HG03060 (cell line): ENCODE measurements at regions not wholly inside any gene's neighbourhood (a gene's known extent, or its start where the extent isn't known, plus 50 kb on each side); places are given as distances from the start of the nearest gene placed in this dataset.

Experiments
- ATAC-seq: cut with Tn5 transposase; IDR thresholded peaks from one replicate; pipeline ENCODE4 v1.9.1; 2021; ENCODE audit warnings: low read depth, moderate number of reproducible peaks; ENCODE audit not compliant: unreplicated experiment

DNA sequence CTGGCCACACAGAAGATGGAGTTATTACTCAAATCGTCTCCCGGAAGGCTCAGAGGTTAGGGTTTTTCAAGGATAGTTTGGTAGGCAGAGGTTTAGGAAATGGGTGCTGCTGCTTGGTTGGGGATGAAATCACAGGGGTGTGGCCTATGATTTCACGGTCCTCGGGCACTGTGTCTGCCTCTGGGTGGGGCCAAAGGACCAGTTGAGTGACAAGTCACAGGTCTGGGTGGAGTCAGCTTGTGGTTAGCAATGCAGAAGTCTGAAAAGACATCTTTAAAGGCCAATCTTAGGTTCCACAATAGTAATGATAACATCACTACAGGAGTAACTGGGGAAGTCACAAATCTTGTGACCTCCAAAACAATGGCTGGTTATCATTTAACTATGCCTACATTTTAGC lies 387.8 kb downstream of the ZNF521 start:
- ATAC-seq, result peak; percentile 50

DNA sequence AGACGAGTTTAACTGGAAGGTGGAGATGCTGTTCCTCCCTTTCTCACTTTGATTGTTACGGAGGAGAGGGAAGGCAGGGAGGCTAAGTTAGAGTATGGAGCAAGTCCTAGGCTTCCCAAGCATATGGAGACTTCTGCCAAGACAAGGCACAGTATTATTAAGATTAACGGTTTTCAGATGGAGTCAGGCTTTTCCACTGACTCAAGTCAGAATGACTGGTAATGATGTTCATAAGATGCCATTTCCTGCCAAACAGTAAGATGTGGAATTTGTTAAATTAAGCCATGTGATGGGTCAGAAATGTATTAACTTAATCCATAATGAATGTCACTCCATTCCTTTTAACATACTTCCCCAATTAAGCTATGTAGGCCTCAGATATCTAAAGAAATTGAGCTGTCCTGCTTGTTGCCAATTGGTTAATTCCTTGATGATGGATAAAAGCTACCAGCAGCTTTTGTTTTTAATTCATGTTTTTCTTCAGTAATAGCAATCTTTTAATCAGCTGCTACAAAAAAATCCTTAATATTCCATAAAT lies 383.7 kb downstream of the ZNF521 start:
- no peak for ATAC-seq

DNA sequence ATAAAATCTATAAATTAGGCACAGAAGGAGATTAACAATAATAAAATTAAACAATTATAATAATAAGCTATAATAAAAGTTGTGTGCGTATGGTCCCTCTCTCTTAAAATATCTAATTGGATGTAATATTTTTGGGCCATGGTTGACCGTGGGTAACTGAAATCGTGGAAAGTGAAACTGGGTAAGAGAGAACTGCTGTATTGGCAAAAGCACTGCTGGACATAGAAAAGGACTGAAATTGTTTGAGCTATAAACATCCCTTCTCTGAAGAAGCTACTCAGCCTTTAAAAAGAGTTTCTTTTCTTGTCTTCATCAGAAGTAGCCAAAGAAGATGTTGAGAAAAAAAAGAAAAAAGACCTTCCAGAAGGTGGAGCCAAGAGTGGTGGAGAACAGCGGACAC lies 379.4 kb downstream of the ZNF521 start:
- ATAC-seq, result no peak

DNA sequence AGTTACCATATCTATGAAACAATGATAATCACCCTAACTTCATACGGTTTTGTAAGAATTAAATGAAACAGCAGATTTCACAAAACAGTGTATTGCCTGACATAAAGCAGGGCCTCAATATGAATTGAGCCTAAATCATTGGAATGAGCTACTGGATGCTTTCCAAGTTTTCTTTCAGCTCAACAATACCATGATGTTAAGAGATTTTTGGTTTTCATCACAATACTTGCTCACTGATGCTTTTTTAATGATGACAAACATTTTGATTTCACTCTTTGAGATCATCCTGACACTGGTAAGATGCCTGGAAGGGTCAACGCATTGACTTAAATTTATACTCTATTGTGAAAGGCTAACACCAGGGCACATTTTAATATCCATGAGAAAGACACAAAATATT lies 377.5 kb downstream of the ZNF521 start:
- no peak for ATAC-seq

DNA sequence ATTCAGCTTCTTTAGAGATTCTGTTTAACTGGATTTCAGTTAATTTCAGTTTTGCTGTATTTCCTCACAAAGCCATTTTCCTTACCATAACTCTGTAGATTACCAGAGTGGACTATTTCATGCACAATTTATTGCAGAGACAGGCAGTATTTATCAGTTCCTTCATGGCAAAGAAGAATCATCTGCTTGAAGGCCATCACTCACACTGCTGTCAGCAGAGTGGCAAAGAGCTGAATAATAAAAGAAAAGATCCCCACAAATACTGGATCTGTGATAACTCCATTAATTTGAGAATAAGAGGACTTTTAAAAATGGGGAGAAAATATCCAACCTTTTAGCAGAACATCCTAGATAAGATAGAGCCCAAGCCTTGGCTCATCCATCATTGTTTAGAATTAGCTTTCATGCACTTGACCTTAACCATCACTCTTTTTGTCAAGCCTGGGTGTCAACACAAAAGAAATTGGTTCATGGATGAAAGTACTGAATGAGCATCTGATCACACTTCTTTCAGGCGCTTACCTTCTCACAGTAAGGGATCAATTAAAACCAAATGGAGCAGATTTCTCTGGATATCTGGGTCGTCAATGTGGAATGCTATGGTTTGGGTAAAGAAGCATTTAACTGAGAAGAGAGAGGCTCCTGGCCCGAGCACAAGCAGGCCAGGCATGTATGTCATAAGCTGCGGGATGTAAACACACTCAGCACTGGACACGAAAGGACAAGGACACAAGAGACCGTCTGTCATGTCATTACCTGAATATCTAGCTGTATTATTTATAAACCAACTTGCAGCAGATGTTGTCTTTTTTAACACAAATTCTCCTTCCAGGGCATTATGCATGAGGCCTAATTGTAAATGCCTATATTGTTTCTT lies 376.2 kb downstream of the ZNF521 start:
- ATAC-seq, result no peak

DNA sequence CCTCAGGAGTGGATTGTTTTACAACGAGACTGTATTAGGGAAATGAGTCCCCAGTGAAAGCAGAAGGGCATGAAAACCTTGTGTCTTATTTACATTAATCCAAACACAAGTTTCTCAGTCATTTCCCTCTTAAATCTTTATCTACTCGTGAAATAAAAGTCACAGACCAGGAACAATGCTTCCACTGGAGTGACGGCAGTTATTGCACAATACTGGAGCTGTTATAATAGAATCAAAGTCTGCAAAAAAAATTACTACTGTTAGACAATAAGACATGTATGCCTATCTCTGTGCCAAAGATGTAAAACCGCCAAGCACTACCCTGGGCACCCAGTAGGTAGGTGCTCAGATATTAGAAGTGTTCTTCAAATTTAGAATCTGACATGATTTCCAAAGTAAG lies 375.5 kb downstream of the ZNF521 start:
- no peak for ATAC-seq

DNA sequence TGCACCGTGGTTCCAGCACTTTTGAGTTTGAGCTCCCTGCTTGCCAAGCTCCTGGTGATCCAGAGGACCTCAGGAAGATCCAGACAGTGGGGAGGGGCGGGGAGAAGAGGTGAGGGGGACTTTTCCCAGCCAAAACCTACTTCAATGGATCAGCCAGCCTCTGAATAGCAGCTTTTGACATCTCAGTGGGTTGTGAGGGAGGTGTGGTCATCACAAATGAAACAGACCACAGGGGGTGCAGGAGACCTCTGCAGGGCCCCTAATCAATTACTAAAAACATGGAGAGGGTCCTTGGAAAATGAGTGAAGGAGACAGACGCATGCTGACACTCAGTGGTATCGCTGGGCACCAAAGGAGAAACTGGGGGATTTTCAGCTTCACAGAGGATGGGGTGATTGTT lies 372.7 kb downstream of the ZNF521 start:
- ATAC-seq, result no peak

DNA sequence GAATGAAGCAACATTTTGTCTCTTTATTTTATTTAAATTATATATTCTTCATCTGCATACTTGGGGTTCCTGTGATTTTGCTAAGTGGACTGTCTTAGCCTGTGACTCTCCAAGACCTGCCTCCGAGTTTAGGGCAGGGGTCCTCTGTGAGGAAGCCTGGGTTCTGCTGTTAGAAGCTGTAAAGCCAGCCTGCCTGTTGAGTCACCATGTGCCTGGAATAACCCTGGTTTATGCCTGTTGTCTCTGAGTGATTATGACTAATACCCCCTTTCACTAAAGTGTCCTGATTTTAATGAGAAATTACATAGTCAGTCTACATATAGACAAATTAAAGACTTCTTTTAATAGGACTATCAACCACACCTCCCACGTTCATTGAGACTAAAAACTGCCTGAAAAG lies 369.1 kb downstream of the ZNF521 start:
- ATAC-seq, result no peak

DNA sequence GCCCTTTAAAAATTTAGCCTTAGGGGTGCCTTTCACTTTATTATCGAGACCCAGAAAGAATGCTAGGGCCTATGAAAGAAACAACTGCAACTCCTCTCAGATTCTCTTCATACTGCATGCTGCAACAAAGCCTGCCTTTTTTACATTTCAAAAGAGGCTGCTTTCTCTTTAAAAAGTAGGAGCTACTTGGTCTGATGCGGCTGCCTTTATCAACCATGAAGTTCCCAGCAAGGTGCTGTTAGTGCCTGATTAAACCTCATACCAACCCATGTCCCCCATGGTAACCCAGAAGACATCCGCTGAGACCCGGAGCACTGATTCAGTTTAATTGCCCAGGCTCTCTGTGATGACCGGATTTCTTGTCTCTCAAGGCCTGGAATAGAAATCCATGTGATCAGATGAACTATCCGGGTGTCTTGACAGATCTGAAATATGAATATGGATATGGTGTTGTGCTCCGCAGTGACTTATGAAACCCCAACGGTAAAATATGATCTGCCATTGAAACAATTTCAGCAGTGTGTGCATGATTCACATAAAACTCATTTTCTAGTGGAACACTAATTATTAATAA lies 368.3 kb downstream of the ZNF521 start:
- ATAC-seq, result no peak

DNA sequence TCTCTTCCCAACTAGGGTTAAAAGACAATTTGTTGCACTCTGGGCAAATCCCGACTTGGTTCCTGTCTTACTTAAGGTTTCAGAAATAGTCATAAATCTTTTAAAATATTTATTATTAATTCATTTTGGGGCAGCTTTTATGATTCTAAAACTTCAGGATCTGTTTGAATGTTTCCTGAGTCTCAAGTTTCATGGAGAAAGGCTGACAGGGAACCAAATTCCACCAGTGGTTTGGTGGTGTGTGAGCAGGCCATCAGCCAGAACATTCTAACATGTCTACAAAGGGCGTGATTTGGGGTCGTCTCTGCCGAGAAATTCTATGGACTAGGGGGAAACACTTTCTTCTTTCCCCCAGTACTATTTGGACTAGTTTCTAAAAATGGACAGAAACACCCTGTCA lies 366.4 kb downstream of the ZNF521 start:
- ATAC-seq, result no peak

DNA sequence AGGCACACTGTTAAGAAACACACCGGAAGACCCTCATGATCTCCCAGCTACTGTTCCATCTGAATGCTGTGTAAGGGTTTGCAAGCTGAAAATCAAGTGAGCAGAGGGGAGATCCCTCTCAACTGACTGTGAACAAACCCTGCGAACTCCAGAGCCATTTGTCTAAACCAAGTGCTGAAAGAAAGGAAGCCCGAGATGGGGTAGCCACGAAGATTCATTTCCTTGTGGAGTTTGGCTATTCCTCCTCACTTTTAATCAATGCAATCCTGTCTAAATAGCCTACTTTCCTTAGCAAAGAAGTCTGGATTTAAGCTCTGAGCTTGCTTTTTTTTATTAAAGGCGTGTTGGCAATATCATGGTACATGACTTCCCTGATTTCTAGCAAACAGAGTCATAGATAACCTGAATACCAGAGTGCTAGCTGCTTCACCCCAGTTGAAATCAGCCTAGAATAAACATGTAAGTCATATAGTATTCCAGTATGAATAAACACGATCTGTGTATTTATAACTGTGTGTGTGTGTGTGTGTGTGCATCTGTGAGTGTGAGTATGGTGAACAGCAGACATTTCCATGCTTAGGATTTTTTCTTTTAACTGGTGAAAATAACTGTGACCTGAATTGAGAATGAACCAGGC lies 365.2 kb downstream of the ZNF521 start:
- ATAC-seq, result no peak

DNA sequence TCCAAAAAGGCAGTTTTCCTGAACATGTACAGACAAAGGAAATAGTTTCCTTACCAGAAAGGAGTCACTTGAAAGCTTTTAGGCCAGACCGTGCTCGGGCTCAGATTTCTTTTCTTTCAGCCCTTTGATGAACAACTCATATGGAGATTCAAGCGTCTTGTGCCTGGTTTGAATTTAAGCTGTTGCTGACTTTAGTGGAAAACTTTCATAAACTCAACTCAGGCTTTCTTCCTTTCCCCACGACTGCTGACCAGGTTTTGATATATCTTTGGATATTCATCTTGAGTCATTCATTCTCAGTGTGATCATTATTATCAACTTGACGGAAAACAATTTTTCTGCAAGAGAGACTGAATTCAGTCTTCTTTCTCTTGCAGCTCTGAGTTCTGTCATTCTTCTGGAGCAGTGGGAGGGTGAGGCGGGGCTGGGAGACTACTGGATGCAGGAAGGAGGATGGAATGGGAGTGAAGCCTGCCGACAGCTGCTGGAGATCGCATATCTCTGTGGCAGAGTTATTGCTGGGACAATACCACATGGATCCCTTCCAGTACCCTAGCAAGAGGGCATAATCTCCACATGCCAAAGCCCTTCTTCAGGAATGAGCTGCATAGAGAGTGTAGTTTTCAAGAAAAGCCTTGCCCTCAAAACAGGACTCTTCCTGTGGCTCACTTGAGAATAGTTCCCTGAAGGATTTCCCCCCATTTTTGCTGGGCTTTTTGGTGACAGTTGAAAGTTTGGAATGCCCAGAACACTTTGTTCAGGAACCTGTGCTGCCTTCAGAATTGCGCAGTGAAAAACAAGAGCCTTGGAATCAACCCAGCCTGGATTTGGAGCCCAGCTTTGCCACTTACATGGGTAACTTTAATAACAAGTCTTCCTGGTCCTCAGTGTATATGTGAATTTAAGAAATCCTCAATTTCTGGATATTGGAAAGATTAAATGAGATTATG lies 364.4 kb downstream of the ZNF521 start:
- no peak for ATAC-seq

DNA sequence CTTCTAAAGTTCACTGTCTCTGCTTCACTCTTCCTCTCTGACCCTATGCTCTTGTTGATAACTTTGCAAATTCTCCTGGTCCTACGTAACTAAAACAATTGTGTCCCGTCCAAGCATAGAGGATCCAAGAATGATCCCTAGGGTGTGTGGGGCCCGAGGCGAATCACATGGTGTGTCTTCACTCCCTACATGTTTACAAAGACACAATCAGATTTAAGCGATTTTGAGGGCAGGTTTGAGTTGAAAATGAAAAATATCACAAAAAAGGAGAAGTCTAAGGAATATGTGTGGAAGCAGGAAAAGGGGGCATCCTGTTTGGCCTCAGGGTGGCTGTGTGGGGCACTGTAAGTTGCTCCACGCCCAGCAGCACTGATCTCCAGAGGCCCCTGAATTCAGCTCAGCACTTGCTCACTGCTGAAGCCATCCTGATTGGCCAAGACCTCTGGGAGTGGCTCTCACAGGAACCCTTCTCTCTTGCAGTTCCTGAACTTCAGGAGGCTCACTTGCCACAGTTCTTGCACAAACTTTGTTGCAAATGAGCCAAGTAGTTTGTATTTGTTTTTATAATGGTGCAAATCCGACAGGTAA lies 363.6 kb downstream of the ZNF521 start:
- ATAC-seq, result no peak

DNA sequence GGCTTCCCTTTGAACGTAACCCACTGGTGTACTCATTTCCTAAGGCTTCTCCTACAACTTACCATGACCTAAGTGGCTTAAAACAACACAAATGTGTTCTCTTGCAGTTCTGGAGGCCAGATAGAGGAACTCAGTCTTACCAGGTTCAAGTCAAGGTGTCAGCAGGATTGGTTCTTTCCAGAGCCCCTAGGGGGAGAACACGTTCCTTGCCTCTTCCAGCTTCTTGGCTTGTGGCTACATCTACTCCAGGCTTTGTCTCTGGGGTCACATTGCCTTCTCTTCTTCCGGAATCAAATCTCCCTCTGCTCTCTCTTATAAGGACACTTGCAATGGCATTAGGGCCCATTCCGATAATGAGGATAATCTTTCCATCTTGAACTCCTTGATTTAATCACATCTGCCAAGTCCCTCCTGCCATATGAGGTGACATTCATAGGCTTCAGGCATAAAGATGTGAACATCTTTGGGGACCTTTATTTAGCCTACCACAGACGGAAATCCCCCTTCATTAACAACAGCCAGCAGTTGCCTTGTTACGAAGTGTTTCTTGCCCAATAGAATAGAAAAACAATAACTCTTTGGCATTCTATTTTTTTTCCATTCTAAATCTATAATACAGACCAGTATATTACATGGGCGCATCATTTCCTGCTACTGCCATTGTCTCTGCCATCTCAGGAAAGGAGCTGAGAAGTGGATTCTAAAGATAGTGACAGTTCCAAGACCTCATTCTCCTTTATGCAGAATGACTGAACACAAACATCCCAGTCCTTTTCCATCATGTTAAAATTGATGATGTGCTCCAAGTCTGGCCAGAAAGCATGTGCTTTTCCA lies 362.0 kb downstream of the ZNF521 start:
- no peak for ATAC-seq

DNA sequence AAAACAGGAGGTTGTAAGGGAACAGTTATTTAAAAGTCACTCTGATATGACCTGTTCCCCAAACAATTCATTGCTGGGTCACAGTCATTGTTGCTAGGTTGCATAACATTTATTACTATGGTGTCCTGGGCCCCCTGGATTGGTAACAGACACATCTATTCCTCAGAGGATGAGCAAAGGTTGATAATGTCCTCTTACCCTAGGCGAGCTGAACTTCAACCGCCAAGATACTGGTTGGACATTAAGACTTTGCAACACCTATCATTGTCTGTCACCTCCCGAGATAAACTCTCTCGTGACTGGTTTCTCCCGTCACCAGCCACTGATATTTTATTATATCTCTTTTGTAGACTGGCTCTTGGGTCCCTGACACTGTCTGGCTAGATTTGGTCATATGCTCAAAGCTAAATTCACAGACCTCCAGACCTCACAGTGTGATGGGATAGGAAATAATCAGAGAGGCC lies 361.3 kb downstream of the ZNF521 start:
- ATAC-seq, result no peak

DNA sequence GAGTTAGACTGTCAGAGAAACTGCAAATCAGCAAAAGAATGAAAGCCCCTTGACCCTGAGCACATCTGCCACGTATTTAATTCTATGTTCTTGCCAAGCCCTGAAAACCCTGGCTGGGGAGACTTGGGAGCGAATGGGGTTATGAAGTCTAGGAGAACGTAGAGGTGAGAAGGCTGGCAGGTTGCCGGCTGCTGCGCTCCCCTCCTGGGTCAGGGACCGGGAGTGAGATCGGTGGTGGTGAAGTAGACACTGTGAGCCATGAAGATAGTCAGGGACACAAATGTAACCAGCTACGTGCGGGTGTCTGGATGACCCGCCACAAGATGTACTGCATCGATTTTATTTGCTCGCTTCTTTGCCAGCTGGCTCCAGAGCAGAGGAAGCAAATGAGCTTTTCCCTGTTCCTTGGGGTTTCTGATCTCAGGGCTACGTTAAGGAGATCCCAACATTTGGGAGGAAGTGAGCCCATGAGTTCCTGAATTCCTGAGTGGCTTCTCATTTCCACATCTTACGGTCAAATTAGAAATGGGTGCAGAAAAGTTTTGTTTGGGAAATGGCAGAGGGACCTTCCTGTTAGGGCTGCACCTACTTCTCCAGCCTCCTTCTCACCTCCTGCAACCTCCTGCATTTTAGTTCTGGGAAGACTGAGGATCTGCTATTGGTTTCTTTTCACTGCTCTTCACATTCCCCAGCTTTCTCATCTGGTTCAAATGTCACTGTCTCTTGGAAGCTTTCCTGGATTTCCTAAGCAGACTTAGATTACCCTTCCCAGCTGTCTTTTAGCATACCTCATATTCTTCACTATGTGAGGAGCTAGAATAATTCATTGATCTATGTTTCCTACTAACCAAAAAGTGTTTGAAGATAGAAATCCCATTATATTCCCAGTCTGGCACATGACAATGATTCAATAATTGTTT lies 360.6 kb downstream of the ZNF521 start:
- ATAC-seq, result no peak

DNA sequence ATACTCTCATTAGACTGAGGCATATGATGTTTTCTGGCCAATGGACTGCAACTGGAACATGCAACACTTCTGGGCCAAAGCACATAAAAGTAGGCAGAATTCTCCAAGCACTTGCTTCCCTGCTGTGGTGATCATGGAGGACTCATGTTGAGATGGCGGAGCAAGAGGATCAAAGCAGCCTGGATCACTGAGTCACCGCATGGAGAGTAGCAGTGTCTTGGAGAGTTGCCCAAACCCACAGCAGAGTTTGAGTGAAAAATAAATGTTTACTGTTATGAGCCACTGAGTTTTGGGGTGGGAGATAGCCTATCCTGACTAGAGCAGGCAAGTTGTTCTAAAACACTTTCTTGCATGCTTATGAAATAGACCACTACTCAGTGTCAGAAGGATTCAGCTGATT lies 359.5 kb downstream of the ZNF521 start:
- ATAC-seq, result no peak

DNA sequence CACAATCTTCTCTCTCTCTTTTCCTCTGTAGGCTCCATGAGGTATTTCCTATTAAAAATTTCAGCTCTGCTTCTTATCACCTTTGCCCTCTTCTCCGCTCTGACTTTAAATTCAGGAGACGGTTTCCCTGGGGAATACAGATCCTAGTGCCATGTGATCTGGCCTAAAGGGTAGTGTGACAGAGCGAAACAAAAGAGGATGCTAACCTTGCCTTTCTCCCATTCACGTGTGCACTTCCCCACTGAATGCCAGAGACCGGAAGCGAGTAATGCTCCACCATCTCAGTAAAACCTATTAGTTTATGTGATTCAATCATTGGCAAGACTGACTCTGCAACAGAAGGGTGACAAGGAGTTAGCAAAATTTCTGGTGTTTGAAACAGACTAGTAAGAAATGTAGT lies 358.3 kb downstream of the ZNF521 start:
- no peak for ATAC-seq
